ENCODE measurements at regions not wholly inside any gene's neighbourhood (a gene's known extent, or its start where the extent isn't known, plus 50 kb on each side); places are given as distances from the start of the nearest gene placed in this dataset.

- H3K27ac Mint-ChIP-seq: no peak overlapping the region
- ATAC-seq (ENCODE audit: low read depth in 2 of 2) (no peak), DNase-seq (no peak)
- no peak overlapping the region for H3K4me3 Mint-ChIP-seq
- H3K9me3 Mint-ChIP-seq: no peaks in the 10 kb centered on the region
- H3K36me3 Mint-ChIP-seq: no peaks in the 10 kb centered on the region
- H3K4me1 Mint-ChIP-seq: no peaks in the 10 kb centered on the region
- peaks cover 39 to 74% (median 64%) of the 10 kb centered on the region in 3 donors for H3K27me3 Mint-ChIP-seq
These were observed 199.9 kb upstream of the PKDCC start for GRCh38 chr2:41847744-41848441.

GRCh38 chr2:41851554-41851953 is 196.3 kb upstream of the PKDCC start:
- Mint-ChIP-seq H3K4me3 (no peak overlapping the region), H3K4me1 (peaks cover 0 to 5% (median 0%) of the 10 kb centered on the region in 3 donors), H3K27me3 (peaks cover 40 to 44% (median 40%) of the 10 kb centered on the region in 3 donors), H3K27ac (peak overlapping the region in 1 of 6 donors; percentile 33), H3K9me3 (no peaks in the 10 kb centered on the region), H3K36me3 (no peaks in the 10 kb centered on the region)
- DNase-seq (no peak), ATAC-seq (ENCODE audit: low read depth in 2 of 2) (no peak)

GRCh38 chr2:41853427-41854191 is 194.2 kb upstream of the PKDCC start:
- Mint-ChIP-seq H3K36me3 (no peaks in the 10 kb centered on the region), H3K4me1 (peaks cover 0 to 5% (median 0%) of the 10 kb centered on the region in 3 donors), H3K27ac (no peak overlapping the region), H3K27me3 (peaks cover 25 to 27% (median 27%) of the 10 kb centered on the region in 3 donors), H3K4me3 (no peak overlapping the region), H3K9me3 (no peaks in the 10 kb centered on the region)
- ATAC-seq (ENCODE audit: low read depth in 2 of 2): no peak
- DNase-seq: no peak

- peaks cover 0 to 5% (median 0%) of the 10 kb centered on the region in 3 donors for H3K4me1 Mint-ChIP-seq
- H3K36me3 Mint-ChIP-seq: no peaks in the 10 kb centered on the region
- no peaks in the 10 kb centered on the region for H3K9me3 Mint-ChIP-seq
- ATAC-seq (ENCODE audit: low read depth in 2 of 2): no peak
- H3K4me3 Mint-ChIP-seq: no peak overlapping the region
- DNase-seq: no peak
- peaks cover 23 to 25% (median 24%) of the 10 kb centered on the region in 3 donors for H3K27me3 Mint-ChIP-seq
- H3K27ac Mint-ChIP-seq: no peak overlapping the region
These were observed 193.6 kb upstream of the PKDCC start for GRCh38 chr2:41854227-41854626.

- no peak overlapping the region for H3K4me3 Mint-ChIP-seq
- H3K27me3 Mint-ChIP-seq: peaks cover 8 to 23% (median 15%) of the 10 kb centered on the region in 3 donors
- ATAC-seq (ENCODE audit: low read depth in 2 of 2) (no peak), DNase-seq (no peak)
- no peaks in the 10 kb centered on the region for H3K36me3 Mint-ChIP-seq
- H3K9me3 Mint-ChIP-seq: no peaks in the 10 kb centered on the region
- H3K27ac Mint-ChIP-seq: no peak overlapping the region
- peaks cover 0 to 5% (median 0%) of the 10 kb centered on the region in 3 donors for H3K4me1 Mint-ChIP-seq
These were observed 190.9 kb upstream of the PKDCC start for GRCh38 chr2:41856946-41857345.

GRCh38 chr2:41859615-41860514 is 188.0 kb upstream of the PKDCC start:
- Mint-ChIP-seq H3K4me3 (no peak overlapping the region), H3K27me3 (peaks cover 18 to 22% (median 19%) of the 10 kb centered on the region in 3 donors), H3K36me3 (no peaks in the 10 kb centered on the region), H3K27ac (no peak overlapping the region), H3K9me3 (no peaks in the 10 kb centered on the region), H3K4me1 (no peaks in the 10 kb centered on the region)
- no peak for DNase-seq
- ATAC-seq (ENCODE audit: low read depth in 2 of 2): no peak

- DNase-seq: no peak
- H3K36me3 Mint-ChIP-seq: no peaks in the 10 kb centered on the region
- no peak overlapping the region for H3K4me3 Mint-ChIP-seq
- peaks cover 18 to 35% (median 32%) of the 10 kb centered on the region in 3 donors for H3K27me3 Mint-ChIP-seq
- H3K27ac Mint-ChIP-seq: no peak overlapping the region
- ATAC-seq (ENCODE audit: low read depth in 2 of 2): no peak
- H3K4me1 Mint-ChIP-seq: no peaks in the 10 kb centered on the region
- H3K9me3 Mint-ChIP-seq: no peaks in the 10 kb centered on the region
These were observed 184.8 kb upstream of the PKDCC start for GRCh38 chr2:41863062-41863461.

GRCh38 chr2:41865263-41865662 is 182.6 kb upstream of the PKDCC start:
- peaks cover 16 to 39% (median 36%) of the 10 kb centered on the region in 3 donors for H3K27me3 Mint-ChIP-seq
- no peak for ATAC-seq (ENCODE audit: low read depth in 2 of 2)
- H3K27ac Mint-ChIP-seq: no peak overlapping the region
- H3K36me3 Mint-ChIP-seq: no peaks in the 10 kb centered on the region
- H3K9me3 Mint-ChIP-seq: no peaks in the 10 kb centered on the region
- no peak for DNase-seq
- no peaks in the 10 kb centered on the region for H3K4me1 Mint-ChIP-seq
- no peak overlapping the region for H3K4me3 Mint-ChIP-seq

GRCh38 chr2:41867553-41867952 is 180.3 kb upstream of the PKDCC start:
- DNase-seq (no peak), ATAC-seq (ENCODE audit: low read depth in 2 of 2) (no peak)
- no peak overlapping the region for H3K27ac Mint-ChIP-seq
- no peaks in the 10 kb centered on the region for H3K36me3 Mint-ChIP-seq
- peaks cover 10 to 37% (median 25%) of the 10 kb centered on the region in 3 donors for H3K27me3 Mint-ChIP-seq
- H3K4me1 Mint-ChIP-seq: no peaks in the 10 kb centered on the region
- H3K9me3 Mint-ChIP-seq: no peaks in the 10 kb centered on the region
- H3K4me3 Mint-ChIP-seq: peak overlapping the region in 1 of 8 donors; percentile 48

GRCh38 chr2:41869542-41870264 is 178.1 kb upstream of the PKDCC start:
- H3K9me3 Mint-ChIP-seq: no peaks in the 10 kb centered on the region
- peaks cover 0 to 36% (median 30%) of the 10 kb centered on the region in 3 donors for H3K27me3 Mint-ChIP-seq
- no peak overlapping the region for H3K27ac Mint-ChIP-seq
- ATAC-seq (ENCODE audit: low read depth in 2 of 2) (peak; percentile 79 to 85), DNase-seq (peak; percentile 58)
- no peaks in the 10 kb centered on the region for H3K36me3 Mint-ChIP-seq
- no peaks in the 10 kb centered on the region for H3K4me1 Mint-ChIP-seq
- H3K4me3 Mint-ChIP-seq: no peak overlapping the region

GRCh38 chr2:41870265-41870585 is 177.6 kb upstream of the PKDCC start:
- no peak overlapping the region for H3K27ac Mint-ChIP-seq
- no peaks in the 10 kb centered on the region for H3K9me3 Mint-ChIP-seq
- DNase-seq: no peak
- peaks cover 0 to 32% (median 31%) of the 10 kb centered on the region in 3 donors for H3K27me3 Mint-ChIP-seq
- no peak overlapping the region for H3K4me3 Mint-ChIP-seq
- H3K4me1 Mint-ChIP-seq: no peaks in the 10 kb centered on the region
- no peak for ATAC-seq (ENCODE audit: low read depth in 2 of 2)
- no peaks in the 10 kb centered on the region for H3K36me3 Mint-ChIP-seq

GRCh38 chr2:41871080-41871479 is 176.7 kb upstream of the PKDCC start:
- Mint-ChIP-seq H3K9me3 (no peaks in the 10 kb centered on the region), H3K4me3 (no peak overlapping the region), H3K27me3 (peaks cover 0 to 25% (median 25%) of the 10 kb centered on the region in 3 donors), H3K27ac (no peak overlapping the region), H3K4me1 (no peaks in the 10 kb centered on the region), H3K36me3 (no peaks in the 10 kb centered on the region)
- ATAC-seq (ENCODE audit: low read depth in 2 of 2) (no peak), DNase-seq (no peak)

GRCh38 chr2:41872646-41873045 is 175.2 kb upstream of the PKDCC start:
- DNase-seq: no peak
- no peaks in the 10 kb centered on the region for H3K36me3 Mint-ChIP-seq
- ATAC-seq (ENCODE audit: low read depth in 2 of 2): no peak
- H3K27me3 Mint-ChIP-seq: peaks cover 9 to 34% (median 24%) of the 10 kb centered on the region in 3 donors
- no peak overlapping the region for H3K4me3 Mint-ChIP-seq
- H3K4me1 Mint-ChIP-seq: no peaks in the 10 kb centered on the region
- no peaks in the 10 kb centered on the region for H3K9me3 Mint-ChIP-seq
- H3K27ac Mint-ChIP-seq: no peak overlapping the region

Data from naive B cell (primary cell).